Left ventricle myocardium superior (tissue), 1 donor: ENCODE measurements at regions not wholly inside any gene's neighbourhood (a gene's known extent, or its start where the extent isn't known, plus 50 kb on each side); places are given as distances from the start of the nearest gene placed in this dataset.

Experiments used
- ATAC-seq: fragments of 200-7000 bp; cut with Tn5 transposase; one replicate; pipeline ENCODE4 v1.9.1; 2020; ENCODE audit warnings: mild to moderate bottlenecking, moderate library complexity
- DNase-seq: peaks from one replicate; pipeline ENCODE4 v3.0.0-alpha.2; 2020
- intact Hi-C: fragments of 100-400 bp; cut with micrococcal nuclease; formaldehyde crosslinking; loops from one replicate; pipeline ENCODE4 v1.11.0; 2022
- donor health status: DM: no; HTN: yes; CAD: no; lungs with severe emphysema.

DNA sequence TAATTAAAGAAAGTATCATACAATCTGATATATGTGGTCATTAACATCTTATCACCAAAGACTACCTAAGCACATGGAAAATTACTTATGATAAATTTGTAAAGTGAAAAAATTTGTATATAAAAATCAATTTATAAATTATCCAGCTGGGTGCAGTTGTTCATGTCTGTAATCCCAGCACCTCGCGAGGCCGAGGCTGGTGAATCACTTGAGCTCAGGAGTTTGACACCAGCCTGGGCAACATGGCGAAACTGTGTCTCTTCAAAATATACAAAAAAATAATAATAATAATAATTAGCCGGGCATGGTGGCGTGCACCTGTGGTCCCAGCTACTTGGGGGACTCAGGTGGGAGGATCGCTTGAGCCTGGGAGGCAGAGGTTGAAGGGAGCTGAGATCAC is 82.8 kb upstream of the SYT6 start:
- ATAC-seq (peak; percentile 26), DNase-seq (no peak)
- intact Hi-C loops, result no loop called here

DNA sequence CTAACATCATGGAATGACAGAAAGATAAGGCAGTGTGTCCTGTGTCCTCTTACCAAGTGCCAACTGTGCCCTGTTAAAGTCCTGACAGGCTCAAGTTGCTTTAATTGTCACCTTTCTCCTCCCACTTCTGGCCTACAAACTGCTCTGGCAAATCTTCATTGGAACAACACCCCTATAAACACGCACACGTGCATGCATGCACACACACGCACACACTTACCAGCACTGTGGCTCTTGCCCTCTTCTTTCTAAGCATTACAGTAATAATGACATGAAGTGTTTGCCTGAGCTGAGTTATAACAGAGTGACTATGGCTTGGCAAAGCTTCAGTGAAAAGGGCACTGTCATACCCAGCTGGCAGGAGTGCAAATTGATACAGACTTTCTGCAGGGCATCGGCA is 82.3 kb upstream of the SYT6 start:
- DNase-seq (no peak), ATAC-seq (peak; percentile 96)
- intact Hi-C loops, result no loop called here

DNA sequence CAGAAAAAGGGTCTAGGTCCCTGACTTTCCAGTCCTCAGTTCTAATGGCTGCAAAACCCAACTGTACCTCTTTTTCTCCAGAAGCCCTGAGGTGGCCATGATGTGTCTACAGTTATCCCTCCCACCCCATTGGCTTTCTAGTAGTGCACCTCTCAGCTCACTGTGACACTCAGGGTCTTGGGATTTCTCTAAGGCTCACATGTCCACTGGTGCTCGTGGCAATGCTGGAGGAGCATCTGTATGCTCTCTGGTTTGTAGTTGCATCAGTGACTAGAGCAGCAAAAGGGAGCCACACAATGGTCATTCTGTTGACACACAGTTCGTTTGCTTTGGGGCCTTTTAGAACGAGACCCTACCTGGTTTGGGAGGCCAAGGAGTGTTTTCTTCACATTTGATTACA is 81.6 kb upstream of the SYT6 start:
- no peak for DNase-seq
- intact Hi-C loops, result no loop called here
- no peak for ATAC-seq

DNA sequence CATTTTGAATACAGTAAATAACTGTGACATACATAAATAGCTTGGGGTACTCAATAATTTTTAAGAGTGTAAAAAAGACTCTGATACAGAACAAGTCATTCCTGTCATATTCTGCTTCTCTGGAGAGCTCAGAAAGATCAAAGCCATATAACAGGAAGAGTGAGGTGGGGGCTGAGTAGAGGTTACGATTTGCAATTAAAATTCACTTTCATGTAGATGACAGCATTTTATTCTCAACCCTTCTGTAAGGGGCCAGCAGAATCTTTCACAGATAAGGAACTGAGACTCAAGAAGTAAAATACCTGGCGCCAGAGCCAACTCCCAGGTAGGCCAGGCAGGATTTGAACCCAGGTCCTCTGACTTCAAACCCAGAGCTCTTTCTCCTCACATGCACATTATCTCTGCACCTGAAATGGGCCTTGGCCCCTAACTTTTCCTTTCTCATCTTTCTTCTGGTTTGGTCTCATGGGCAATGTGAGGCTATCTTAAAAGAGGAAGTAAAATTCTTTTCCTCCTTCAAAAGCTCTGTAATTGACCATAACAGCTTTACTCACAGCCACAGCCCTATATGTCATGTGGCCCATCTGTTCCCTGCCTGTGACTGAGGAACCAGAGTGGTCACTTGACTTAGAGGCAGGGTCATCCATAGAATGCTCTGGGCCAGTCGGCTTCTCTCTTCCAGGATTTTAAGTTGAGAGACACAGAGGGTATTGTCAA is 80.9 kb upstream of the SYT6 start:
- no peak for DNase-seq
- ATAC-seq, result peak; percentile 23
- intact Hi-C loops, result no loop called here

DNA sequence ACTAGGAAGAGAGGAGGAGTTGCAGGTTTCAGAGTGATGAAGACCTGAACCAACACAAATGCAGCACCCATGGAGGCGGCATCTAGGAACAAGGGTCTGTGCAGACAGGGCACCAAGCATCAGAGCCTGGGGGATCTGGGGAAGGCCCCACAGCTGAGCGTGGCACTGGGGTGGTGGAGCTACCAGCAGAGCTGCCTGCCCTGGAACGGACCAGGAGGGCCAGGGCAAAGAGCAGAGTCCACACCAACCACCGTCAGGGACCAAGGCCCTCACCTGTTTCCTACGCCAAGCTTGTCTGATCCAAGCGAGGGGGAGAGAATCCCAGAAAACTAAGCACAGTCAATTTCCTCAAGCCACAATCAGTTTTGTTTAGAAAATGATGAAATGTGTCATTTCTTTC is 79.0 kb upstream of the SYT6 start:
- DNase-seq (no peak), ATAC-seq (no peak)
- intact Hi-C loops, result no loop called here

DNA sequence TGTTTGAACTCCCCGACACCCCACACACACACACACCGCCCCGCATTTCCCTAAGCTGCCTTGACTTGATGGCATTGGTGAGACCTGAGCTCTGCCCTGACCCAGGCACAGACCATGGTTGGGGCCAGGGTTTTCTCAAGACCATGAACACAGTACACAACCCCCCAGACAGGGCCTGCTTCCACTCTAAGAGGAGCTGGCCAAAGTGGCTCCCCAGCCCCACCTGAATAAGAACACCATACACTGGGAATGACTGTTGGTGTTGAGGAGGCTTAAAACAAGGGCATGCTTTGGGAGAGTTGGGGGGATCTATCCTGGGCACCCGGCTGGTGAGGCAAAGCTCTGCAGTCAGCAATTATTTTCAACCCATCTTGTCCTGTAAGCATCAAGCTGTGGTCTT is 77.6 kb upstream of the SYT6 start:
- intact Hi-C loops, result no loop called here
- ATAC-seq, result no peak

DNA sequence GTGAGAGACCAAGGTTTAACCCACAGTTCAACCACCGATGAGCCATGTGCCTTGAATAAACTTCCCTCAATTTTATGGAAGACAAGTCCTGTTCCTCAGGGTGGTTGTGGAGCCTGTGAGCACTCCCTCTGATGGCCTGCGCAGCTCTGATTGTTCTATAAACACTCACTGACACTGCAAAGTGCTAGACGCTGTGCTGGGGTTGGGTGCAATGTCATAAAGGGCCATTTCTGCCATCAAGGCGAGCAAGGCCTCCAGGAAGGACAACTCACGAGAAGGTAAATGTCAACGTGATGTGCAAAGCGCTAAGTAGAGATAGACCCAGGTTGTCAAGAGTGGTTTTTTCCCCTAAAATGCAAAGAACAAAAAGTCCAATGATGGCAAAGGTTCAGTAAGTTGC is 75.7 kb upstream of the SYT6 start:
- DNase-seq (no peak), ATAC-seq (no peak)
- intact Hi-C loops, result no loop called here

More for the DNA sequence above, 77.6 kb upstream of the SYT6 start:
- no peak for DNase-seq

DNA sequence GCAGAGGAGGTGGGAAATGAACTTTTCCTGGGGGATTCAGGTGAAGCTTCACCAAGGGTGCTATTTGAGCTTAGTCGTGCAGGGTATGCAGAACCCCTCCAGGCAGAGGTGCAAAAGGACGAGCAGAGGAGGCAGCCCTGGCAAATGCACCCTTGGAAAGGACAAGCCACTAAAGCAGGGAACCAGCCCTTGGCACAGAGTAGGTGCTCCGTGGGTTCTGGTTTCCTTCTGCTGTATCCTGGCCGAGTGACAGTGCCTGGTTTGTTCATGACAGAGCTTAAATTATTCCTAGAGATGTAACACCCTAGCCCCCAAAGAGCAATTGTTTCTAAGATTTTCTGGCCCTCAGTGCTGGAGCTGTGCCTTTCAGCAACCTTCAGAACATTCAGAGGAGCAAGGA is 73.4 kb upstream of the SYT6 start:
- intact Hi-C loops, result no loop called here
- DNase-seq (peak; percentile 49), ATAC-seq (peak; percentile 93)

DNA sequence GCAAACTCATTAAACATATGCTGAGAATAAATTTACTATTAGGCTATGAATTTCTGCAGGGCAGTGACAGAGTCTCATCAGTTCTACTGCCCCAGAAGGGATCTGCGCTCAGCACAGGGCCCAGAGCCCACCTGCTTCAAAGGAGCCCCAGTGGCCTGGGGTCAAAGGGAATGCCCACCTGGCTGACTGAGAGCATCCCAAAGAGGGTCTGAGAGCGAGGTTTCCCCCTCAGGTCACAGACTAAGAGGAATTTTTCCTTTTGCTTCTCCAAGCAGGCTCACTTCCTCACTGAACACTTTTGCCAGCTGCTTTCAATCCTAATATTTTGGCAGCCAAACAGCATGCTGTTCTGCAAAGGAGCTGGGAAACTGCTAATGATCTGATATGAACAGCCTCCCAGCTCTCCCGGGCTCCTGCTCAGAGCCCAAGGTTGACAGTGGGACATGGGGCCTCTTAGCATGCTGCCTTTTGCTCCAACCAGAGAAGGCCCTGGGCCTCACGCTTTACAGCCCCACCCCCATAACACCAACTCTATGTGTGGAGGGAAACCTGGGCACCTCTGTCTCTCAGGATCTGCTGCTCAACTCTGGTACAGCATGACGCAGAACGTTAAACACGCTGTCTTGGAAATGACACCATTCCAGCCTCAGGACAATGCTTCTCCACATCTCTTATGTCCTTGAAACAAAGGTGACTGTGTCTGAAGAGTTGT is 70.7 kb upstream of the SYT6 start:
- peak; percentile 56 for ATAC-seq
- DNase-seq, result no peak
- intact Hi-C loops, result no loop called here

DNA sequence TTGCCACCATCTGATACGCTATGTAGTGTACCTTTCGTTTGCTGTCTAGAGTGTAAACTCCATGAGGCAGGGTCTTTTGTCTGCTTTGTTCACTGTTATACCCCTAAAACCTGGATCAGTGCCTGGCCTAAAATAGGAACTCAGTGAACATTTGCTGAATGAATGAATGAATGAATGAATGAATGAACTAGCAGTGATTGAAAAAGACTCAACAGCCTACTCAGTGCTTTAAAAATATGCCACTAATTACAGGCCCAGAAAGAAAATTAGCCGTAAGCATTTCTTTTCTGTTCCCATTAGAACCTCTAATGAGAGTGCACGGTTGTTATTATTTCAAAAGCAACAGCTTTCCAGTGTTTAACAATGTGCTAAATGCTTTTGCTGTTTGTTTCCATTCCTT is 69.3 kb upstream of the SYT6 start:
- intact Hi-C loops, result no loop called here
- DNase-seq (no peak), ATAC-seq (no peak)

DNA sequence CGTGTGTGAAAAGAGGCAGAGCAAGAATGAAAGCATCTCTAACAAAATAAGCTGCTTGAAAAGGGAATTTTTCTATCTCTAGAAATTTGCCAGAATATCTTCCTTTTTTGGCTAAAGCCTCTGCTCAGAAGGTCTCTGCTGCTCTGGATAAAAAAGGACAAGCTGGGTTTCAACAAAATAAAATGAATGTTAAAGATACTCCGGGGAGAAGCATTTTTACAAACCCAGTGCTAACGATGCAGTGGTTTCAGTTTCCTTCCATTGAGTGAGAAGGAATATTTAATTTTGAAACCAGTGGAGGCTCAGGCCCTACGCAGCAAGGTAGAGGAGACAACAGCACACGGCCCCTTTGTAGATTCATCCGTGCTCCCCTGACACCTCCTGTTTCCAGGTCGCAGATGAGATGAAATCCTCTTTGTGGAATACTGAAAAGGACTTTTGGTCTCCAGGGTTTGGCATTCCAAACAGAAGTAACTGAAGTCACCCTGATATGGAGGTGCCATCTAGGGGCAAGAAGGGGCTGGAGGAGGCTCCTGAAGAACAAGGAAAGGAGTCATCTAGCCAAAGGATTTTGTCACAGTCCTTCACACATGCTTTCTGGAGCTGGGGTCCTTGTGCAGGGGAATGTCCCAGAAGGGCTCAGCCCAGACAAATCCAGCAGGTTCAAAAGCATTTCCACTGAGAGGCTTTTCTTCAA is 65.7 kb upstream of the SYT6 start:
- DNase-seq (no peak), ATAC-seq (peak; percentile 30)
- intact Hi-C loops, result no loop called here

DNA sequence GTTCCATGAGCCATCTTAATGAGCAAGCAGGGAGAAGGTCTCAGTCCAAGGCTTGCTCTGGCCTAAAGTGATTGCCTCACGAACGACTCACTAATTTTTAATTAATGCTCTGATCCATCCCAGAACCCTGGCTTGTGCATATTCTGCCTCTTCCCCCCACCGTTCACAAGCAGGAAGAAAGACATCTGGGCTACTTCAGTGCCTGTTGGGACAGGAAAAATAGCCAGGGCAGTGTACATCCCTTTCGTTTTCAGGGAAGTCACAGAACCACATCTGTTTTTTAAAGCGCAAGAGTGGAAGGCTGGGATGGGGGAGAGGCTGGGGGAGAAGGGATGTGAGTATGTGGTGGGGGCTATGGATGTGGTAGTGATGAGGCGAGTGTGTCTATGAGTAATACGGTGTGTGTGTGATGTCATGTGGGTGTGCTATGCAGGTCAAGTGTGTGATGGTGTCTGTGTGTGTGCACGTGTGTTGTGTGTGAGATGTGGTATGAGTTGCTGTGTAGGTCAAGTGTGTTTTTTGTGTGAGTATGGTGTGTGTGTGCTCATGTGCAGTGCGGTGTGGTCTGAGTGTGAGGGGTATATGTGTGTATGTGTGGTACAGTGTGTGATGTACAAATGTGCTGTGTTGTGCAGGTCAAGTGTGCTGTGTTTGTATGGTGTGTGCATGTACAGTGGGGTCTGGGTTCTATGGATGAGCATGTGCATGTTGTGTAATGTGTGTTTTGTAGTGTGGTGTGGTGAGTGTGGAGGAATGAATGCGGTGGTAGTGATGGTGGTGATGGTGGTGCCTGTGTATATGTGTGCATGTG is 64.9 kb upstream of the SYT6 start:
- DNase-seq, result no peak
- intact Hi-C loops, result no loop called here
- ATAC-seq, result peak; percentile 38

DNA sequence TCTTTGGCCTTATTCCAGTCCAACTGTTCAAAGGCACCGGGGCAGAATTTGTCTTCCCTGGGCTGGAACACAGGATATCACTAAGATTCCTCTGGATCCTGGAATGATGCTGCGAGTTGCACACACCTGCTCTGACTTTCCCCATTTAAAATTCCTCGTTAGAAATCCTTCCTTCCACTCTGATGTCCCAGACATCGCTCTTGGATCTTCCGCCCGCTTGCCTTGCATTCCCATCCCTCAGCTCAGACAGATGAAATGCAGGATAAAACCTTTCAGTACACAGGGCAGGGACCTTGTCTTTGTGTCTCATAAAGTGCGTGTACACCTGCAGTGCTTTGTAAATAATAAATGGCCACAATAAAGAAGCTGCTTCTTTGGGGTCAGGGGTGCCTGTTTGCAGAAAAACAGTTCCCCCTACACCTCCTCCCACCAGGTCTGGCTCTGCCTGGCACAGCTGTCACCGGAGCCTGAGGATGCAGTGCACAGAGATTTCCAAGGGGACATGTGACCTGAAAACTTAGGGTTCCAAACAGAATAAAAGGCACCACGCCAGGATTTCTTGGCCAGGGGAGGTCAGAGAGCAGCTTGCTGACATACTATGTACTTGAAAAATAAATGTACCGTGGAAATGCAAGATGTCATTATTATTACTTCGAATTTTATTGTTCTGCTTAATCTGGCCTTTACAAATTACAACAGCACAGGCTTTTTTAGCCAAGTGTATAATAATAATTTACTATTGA is 62.9 kb upstream of the SYT6 start:
- no peak for DNase-seq
- ATAC-seq, result no peak
- intact Hi-C loops, result no loop called here

DNA sequence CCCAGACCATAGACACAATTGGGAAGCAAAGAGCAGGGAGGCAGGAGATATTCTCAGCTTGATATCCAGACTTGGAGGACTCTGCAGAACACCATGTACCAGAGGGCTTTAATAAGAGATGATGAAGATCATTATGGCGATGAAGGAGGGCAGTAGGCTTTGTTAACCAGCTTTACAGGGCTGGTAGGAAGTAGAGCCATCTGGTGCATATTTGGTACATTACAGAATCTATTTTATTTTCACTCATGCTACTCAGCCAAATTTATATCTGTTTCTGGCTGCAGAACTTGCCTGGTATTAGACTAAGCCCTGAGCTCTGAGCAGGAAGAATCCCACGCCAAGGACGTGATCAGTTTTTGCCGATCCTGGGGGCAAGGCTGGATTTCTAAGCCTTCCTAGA is 61.8 kb upstream of the SYT6 start:
- no peak for DNase-seq
- intact Hi-C loops, result no loop called here
- no peak for ATAC-seq

DNA sequence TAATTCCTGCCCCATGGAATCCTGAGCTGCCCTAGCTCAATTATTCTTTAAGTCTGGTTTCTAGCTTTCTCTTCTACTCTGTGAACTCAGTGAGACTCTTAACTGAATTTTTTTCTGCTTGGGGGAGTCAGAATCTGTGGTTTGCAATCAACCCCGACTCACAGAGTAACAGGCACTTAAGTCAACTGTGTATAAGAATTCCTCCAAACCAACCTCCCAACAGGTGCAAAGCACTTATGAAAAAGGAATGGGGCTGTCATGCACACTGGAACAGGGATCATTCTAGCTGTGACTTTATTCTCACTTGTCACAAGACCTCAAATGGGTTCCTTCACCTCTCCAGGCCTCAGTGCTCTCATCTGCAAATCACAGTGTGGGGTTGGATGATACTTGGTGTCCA is 60.3 kb upstream of the SYT6 start:
- DNase-seq, result no peak
- intact Hi-C loops, result no loop called here
- no peak for ATAC-seq

DNA sequence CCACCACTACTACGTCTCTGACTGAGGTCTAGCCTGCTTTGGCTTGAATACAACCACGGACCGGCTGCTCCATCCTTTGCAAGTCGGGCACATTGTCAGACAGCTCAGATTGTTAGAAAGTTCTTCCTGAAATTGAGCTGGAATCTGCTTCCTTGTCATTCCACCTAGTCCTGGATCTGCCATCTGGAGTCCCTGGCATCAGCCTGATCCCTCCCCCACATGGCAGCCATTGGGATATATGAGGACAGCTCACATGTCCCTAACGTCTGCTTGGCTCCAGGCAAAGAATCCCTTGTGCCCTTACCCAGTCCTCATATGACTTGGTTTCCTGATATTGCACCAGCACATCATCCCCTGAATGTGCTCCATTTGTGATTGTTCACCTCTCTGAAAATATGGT is 56.3 kb upstream of the SYT6 start:
- no peak for DNase-seq
- intact Hi-C loops, result no loop called here
- ATAC-seq, result no peak

DNA sequence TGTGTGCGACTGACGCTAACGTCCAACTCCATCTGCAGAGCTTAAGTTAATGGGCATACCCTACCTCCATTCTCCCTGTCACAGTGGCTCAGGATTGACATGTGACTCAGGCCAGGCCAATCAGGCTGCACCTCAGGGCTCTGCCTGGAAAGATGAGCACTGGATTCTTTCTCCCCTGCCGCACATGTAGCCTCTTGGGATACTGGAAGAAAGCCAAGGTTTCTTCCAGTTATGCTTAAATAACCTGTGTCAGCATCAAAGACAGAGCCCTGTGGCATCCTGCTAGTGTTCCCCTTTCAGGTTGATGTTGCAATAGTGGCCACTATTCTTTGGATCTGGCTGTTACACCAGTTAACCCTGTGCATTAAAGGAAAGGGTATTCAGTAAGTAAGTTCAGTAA is 55.0 kb upstream of the SYT6 start:
- ATAC-seq (peak; percentile 51), DNase-seq (no peak)
- intact Hi-C loops, result no loop called here

DNA sequence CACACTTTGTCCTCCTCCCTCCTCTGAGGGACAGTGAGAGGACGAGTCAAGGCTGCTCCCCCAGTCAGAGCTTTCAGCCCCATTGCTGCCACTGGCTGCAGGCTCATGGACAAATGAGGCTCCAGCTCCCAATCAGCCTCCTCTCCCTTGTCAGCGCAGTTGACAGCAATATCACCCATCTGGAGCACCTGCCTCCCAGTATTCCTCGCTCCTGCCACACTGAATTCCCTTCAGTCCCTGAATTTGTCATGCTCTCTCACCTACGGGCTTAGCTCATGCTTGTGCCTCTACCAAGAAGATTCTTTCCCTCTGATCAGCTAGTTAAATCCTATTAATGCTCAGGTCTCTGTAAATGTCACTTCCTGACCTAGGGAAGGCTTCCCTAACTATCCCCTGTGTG is 54.4 kb upstream of the SYT6 start:
- no peak for ATAC-seq
- no peak for DNase-seq
- intact Hi-C loops, result no loop called here

DNA sequence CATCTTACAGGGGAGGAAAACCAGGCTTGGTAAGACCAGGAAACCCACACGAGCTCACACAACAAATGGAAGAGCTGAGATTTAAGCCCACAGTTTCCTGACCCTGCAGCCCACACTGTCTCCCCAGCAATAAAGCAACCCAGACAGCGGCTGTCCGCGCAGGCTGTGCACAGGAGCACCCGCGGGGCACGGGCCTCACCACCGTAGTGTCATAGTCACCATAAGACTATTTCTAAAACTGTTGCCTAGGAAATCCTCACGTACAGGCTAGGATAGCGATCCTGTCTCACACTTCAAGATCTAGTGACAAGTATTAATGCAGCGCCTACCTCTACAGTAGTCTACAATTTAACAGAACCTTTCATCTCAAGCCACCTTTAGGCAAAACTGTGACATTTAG is 54.0 kb upstream of the SYT6 start:
- DNase-seq (no peak), ATAC-seq (no peak)
- intact Hi-C loops, result no loop called here
